Astrocyte of the cerebellum (primary cell): ENCODE measurements at regions not wholly inside any gene's neighbourhood (a gene's known extent, or its start where the extent isn't known, plus 50 kb on each side); places are given as distances from the start of the nearest gene placed in this dataset.
"Not testable (repeated sequence)": the region's sequence is repeated elsewhere in the genome, so short reads cannot be mapped to it uniquely, and the experiment has no call there.

Experiments
- DNase-seq: peaks from one replicate; pipeline ENCODE4 v3.0.0-alpha.2; 2011; ENCODE audit warnings: low read depth
- H3K4me3 ChIP-seq: 2 replicates; pipeline ENCODE4 v1.5.1; 2011; ENCODE audit warnings: mild to moderate bottlenecking, low read depth, low read length, moderate library complexity
- in situ Hi-C: cut with HindIII; loops from 2 replicates; pipeline ENCODE4 v1.10.0; 2017; ENCODE audit warnings: low sequenced_read_pairs
- TF ChIP-seq, protein P1 (sequence below): IDR thresholded peaks from 2 replicates; pipeline ENCODE4 v1.5.1; 2012; ENCODE audit warnings: low read length, low read depth, moderate library complexity, mild to moderate bottlenecking; ENCODE audit errors: missing control alignments

DNA sequence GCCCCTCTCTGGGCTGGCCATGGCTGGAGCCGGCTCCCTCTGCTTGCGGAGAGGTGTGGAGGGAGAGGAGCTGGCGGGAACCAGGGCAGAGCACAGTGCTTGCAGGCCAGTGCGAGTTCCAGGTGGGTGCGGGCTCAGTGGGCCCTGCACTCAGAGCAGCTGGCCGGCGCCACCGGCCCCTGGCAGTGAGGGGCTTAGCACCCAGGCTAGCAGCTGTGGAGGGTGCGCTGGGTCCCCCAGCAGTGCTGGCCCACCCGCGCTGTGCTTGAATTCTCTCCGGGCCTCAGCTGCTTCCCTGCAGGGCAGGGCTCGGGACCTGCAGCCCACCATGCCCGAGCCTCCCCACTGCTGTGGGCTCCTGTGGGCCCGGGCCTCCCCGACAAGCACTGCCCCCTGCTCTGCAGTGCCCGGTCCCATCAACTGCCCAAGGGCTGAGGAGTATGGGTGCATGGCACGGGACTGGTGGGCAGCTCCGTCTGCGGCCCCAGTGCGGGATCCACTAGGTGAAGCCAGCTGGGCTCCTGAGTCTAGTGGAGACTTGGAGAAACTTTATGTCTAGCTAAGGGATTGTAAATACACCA lies 61.2 kb upstream of the AGR3 start:
- TF ChIP-seq, protein P1, sequence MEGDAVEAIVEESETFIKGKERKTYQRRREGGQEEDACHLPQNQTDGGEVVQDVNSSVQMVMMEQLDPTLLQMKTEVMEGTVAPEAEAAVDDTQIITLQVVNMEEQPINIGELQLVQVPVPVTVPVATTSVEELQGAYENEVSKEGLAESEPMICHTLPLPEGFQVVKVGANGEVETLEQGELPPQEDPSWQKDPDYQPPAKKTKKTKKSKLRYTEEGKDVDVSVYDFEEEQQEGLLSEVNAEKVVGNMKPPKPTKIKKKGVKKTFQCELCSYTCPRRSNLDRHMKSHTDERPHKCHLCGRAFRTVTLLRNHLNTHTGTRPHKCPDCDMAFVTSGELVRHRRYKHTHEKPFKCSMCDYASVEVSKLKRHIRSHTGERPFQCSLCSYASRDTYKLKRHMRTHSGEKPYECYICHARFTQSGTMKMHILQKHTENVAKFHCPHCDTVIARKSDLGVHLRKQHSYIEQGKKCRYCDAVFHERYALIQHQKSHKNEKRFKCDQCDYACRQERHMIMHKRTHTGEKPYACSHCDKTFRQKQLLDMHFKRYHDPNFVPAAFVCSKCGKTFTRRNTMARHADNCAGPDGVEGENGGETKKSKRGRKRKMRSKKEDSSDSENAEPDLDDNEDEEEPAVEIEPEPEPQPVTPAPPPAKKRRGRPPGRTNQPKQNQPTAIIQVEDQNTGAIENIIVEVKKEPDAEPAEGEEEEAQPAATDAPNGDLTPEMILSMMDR: no peak
- H3K4me3 ChIP-seq: no peak overlapping the region
- no peak for DNase-seq
- in situ Hi-C loops: no loop called here

DNA sequence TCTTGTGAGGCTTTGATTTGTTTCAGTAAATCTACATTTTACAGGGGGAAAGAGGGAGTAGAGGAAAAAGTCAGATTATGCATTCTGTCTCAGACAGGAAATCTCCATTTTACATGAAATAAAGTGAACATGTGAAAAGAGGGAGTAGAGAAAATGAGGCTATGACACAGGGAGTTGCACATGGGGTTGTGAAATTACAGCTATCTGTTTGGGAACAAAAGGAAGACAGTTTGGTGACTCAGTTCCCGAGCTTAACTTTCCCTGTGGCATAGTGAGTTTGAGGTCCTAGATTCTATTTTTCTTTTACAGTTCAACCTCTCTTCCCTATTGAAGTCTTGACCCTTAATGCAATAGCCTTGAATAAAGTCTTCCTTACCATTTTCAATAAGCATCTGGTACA lies 63.2 kb upstream of the AGR3 start:
- no peak for DNase-seq
- in situ Hi-C loops: no loop called here
- H3K4me3 ChIP-seq: no peak overlapping the region
- TF ChIP-seq, protein P1: no peak

DNA sequence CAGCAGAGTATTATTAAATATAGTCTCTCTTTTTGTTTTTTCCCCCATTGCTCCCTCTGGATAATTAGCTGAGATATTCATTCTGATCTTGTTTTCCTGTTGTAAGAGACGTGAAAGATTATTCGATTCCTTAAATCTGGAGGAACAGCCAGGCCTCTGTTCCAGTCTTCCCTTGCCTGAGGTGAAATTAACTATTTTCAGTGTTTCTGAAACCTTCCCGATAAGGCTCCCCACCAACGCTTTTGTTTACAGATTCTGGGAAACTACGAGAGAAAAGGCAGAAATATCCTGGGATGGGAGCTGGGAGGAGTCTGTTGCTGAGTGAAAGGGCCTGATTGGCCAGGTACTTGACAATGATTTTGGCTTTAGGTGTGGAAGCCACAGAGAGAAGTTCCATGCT lies 63.6 kb upstream of the AGR3 start:
- in situ Hi-C loops: no loop called here
- TF ChIP-seq, protein P1: no peak
- no peak for DNase-seq
- no peak overlapping the region for H3K4me3 ChIP-seq

DNA sequence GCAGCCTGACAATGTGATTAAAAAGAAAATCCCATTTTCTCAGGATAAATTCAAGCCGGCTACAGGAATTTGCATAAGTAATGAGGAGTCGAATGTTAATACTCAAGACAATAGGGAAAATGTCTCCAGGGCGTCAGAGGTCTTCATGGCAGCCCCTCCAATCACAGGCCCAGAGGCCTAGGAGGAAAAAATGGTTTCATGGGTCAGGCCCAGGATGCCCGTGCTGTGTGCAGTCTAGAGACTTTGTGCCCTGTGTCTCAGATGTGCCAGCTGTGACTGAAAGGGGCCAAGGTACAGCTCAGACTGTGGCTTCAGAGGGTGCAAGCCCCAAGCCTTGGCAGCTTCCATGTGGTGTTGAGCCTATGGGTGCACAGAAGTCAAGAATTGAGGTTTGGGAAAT lies 66.3 kb upstream of the AGR3 start:
- H3K4me3 ChIP-seq, in situ Hi-C loops, DNase-seq: not testable (repeated sequence)

DNA sequence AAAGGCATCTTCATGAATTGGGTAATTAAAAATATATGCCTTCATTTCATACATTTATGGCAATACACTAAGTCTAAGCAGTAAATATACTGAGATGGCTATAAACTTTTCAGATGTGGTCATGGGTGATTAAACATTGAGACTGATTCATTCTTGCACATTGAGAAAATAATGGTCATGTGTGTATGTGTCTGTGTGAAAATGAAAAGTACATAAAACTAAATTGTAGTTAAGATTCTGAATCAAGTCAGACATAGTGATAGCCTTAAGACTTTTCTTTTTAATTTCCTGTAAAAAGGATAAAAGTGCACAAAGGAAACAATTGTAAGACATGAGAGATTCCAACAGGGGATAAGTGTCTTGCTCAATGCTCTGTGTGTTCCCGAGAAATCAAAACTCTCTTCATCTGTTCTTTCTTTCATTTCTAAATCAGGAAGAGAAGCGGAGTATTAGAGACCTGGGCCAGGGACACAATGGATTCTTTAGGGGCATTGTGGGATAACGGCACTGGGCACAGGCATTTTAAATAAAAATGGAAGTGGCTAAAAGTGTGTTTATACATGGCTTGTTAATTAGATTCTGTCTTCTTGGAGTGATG lies 69.8 kb upstream of the AGR3 start:
- TF ChIP-seq, protein P1: no peak
- in situ Hi-C loops: no loop called here
- no peak for DNase-seq
- H3K4me3 ChIP-seq: no peak overlapping the region

DNA sequence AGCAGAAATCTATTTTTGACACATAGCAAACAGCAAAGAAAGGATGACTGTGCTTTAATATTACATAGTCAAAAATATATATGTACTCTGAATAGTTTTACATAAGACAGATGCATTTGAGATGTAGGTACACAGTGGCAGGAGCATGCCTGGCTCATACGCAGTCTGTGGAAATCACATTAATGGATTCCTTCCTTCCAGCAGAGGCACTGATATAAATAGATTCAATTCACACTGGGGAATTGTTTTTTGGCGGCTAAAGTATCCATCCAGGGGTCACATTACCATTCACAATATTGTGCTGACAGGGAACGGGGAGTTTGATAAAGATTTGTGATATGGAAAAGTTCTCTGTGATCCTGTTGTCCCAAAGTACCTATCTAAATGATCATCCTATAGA lies 72.5 kb upstream of the AGR3 start:
- in situ Hi-C loops: no loop called here
- no peak for DNase-seq

DNA sequence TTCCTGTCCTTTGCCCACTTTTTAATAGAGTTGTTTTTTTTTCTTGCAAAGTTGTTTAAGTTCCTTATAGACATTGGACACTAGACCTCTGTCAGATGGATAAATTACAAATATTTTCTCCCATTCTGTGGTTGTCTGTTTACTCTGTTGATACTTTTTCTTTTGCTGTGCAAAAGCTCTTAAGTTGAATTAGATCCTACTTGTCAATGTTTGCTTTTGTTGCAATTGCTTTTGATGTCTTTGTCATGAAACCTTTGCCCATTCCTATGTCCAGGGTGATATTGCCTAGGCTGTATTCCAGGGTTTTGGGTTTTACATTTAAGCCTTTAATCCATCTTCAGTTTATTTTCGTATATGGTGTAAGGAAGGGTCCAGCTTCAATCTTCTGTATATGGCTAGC lies 76.9 kb upstream of the AGR3 start:
- in situ Hi-C loops: no loop called here
- H3K4me3 ChIP-seq: no peak overlapping the region
- TF ChIP-seq, protein P1: no peak
- DNase-seq: no peak

More for the DNA sequence above, 72.5 kb upstream of the AGR3 start:
- no peak overlapping the region for H3K4me3 ChIP-seq
- TF ChIP-seq, protein P1: no peak
